ENCODE measurements at regions not wholly inside any gene's neighbourhood (a gene's known extent, or its start where the extent isn't known, plus 50 kb on each side); places are given as distances from the start of the nearest gene placed in this dataset.
"Not testable (repeated sequence)": the region's sequence is repeated elsewhere in the genome, so short reads cannot be mapped to it uniquely, and the experiment has no call there.

DNA sequence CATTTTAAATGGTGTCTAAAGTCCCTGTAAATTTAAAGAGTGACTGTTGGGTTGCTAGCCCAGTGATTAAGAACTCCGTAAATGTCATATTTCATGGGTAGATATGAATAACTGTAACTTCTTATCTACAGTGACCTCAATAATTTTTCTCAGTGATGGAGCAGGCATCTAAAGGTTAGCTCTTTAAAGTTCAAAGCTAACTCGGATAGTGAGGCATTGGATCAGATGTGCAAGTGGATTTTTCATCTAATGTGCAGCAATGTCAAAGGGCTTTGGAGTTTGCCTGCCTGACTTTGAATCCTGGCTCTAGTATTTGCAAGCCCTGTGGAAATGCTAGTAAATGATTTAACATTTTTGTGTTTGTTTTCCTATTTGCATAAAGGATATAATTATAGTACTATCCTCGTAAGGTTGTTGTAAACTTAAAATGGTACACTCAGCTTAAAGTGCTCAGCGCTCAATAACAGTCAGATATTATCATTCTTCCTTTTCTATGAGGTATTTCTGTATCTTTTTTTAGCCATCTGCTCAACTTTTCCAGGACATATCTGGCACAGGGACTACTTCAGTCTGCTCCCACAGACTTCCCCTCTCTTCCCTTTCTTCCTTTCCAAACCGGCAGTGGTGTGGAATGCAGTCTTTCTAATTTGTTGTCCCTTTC lies 163.7 kb upstream of the ELL2 start:
- FAIRE-seq = no peak

DNA sequence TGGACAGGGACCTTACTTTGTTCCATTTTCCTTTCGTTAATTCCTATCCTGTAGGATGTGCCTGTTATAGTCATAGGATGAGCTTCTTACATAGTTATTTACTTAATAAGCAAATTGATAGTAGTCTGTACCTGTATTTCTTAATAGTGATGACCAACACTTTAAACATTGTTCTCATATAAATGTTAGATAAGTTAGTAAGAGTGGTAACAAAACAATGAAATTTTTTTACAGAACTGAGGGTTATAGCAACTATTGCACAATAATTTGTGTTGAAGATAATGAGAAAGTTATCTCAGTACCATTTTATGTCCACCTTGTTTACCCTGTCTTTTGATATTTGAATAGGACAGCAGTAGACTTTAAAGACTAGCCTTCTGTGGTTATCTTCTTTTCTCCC lies 162.9 kb upstream of the ELL2 start:
- FAIRE-seq = no peak

DNA sequence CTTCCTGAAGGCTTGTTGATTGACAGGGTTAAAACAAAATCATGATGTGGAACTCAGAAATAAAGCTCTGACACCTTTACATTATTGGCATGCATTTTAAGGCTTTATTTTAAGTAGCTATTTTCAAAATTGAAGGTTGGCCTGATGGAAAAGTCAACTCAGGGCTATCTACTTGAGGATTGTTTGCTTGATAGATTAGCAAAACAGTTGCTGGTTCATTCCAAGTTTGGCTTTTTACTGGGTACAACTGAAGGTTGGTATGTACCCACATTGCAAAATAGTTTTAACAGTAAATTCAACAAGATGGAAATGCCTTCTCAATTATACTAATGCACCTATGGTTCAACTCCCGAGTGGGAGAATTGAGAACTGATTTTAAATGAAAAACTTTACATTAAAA lies 161.8 kb upstream of the ELL2 start:
- no peak for FAIRE-seq

DNA sequence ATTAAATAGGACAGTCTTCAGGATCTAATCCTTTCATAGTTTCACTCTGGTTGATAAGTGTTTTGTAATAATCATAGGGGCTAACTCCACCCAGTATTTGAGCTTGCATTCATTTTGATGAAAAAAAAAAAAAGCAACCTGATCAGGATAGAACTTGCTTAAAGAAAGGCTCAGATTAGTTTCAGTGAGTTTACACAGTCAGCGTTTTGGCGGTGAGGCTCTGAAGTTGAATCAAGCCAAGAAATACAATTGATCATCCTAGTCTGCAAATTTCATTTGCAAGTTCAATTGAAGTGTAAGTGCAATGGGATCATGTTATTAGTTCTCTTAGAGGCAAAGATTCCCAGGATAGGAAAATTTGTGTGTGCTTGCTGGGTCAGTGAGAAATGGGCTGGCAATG lies 159.7 kb upstream of the ELL2 start:
- FAIRE-seq = no peak

DNA sequence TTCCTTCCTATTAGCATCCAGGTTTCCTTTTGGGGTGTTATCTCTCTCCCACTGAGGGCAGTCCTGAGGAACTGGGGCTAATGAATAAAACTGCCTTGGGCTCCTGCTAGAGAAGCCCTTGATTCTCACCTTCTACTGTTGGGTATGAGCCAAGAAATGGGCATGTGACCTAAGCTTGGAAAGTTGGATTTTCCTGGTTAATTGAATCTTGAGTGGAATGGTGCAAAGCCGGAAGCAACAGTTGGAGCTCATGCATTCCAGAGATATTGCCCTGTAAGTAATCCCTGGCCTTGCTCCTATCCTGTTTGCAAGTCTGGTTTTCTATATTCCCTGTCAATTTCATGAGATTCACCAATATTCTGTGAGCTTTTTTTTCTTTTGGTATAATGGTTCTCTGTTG lies 158.5 kb upstream of the ELL2 start:
- no peak for FAIRE-seq

DNA sequence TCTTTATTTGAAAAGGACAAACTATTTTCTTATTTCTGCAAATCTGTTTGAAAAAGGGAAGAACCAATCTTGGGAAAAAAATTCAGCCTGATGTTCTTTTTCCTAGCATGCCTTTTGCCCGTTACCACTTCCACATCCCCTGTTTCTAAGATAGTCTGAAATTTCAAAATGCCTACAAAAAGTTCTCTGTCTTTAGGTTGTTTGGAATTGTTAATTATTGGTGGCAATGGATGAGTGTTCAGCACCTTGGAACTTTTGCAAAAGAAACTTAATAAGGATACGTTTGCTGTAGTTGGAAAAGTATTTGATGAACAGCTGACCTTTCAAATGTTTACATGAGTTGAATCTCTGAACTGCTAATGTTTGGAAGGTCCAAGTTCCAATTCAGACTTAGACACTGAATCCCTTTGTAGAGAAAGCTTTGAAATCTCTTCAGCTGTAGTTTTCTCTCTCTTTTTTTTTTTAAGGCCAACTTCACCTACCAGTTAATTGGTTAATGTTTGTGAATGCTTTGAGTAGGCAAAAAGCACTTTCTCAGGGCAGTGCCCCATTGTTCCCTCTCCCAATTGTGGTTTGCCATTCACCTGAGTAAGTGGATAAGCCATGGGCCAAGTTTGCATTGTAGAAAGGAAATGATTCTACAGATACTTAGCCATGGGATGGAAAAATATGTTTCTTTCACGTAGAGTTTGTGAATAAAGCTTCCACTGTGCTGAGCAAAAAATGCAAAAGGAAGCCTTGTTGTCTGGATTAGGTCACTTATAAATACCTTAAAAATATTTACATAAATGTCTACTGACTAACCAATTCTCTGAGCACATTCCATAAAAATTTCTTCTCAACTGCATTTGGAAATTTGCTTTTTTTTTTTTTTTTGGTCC lies 156.4 kb upstream of the ELL2 start:
- no peak for FAIRE-seq

DNA sequence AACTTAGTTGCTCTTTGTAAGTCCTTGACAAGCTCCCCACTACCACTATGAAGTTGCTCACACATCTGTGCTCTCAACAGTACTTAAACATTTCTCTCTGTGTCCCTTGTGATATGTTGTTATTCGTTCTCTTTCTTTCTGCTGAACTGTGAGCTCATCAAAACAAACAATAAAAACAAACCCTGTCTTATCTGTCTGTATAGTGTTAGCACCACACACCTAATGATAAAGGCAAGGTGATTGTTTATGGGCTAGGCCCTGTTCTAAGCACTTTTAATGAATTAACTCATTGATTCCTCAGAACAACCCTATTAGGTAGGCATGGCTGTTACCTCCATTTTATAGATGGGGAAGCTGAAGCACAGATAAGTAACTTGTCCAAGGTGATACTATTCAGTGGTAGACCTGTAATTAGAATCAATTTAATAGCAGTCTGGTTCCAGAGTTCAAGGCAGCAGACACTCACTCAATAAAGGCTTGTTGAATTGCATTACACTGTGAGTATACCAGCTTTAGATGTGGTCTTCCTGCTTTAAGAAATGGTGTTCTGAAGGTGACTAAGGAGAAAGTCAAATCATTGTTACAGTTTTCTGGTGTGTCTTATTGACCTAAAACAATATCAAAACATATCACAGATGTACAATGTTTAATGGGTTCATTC lies 153.6 kb upstream of the ELL2 start:
- FAIRE-seq = no peak

DNA sequence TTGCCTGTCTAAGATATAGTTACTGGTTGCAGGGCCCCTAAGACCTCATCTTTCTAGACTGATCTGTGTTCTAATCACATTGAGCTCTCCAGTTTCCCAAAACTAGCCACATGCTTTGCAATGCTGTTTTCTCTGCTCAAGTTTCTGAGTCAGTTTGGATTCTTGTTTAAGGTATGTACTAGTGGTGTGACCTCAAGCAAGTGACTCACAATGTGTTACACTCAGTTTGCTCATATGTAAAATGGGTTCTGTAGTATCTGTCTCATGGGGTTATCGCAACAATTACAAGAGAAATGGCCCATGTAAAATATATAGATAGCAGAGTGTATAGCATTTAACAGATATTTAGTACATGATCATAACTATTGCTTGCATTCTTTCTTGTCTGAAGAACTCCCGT lies 153.1 kb upstream of the ELL2 start:
- no peak for FAIRE-seq

DNA sequence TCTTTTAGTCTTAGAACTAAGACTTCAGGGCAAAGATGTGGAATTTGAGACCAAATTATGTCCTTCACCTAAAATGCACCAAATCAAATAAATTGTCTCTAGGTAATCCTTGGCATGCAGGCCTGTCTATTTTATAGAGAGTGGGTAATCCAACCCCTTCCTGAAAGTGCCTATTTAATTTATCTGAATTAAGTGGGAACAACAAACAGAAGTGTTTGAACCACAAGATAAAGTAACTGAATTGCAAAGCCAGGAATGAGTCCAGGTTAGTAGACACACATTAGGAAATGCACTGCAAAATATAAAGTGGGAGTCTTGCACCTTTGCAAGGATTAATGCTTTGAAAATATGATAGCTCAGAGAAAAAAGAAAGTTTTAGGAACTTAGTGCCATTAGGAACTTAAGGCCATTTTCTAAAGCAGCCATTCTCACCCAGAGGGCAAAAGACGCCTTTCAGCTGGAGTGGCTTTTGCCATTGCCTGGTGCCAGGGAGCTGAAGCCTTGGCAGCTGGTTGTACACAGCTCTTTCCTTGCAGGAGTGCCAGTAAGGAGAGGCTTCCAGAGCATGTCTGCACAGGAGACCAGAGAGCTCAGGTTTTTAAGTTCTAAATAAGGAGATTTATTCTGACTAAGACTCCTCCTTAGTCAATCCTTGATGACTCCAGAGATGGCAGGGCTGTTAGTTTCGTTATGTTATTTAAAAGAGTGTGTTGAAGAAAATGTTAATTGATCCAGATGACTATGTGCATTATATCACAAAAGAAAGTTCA lies 151.7 kb upstream of the ELL2 start:
- no peak for FAIRE-seq

DNA sequence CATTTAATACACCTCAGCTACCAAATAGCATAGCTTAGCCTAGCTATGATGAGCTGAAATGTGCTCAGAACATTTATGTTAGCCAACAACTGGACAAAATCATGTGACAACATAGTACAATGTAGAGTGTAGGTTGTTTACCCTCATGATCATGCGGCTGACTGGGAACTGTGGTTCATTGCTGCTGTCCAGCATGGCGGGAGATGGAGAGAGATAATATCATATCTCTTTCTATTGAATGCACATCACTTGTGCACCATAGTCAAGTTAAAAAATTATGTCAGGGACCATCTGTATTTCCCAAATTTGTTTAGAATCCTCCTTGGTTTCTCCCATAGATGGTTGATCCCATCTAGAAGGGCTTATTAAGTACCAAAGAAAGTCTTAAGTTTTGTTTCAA lies 151.1 kb upstream of the ELL2 start:
- FAIRE-seq = no peak

DNA sequence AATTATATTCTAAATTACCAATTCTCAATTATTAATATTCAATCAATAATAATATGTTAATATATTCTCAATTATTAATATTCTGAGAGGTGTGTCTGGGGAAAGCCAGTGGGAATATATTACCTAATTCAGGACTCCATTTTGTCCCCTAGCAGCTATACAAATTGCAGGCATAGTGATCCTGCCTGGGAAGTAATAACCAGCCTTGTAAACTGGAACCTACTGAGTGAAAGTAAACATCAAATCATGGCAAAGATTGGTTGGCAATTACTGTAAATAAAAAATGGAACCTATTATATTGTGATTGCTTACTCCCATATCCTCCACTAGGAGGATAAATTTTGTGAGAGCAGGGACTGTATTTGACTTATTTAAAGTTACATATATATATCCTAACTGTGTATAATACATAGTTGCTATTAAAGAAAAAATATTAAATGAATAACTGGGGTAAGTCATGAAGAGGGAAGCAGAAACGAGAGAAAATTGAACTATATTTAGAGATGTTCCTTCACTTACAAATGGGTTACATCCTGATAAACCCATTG lies 150.5 kb upstream of the ELL2 start:
- FAIRE-seq = no peak

DNA sequence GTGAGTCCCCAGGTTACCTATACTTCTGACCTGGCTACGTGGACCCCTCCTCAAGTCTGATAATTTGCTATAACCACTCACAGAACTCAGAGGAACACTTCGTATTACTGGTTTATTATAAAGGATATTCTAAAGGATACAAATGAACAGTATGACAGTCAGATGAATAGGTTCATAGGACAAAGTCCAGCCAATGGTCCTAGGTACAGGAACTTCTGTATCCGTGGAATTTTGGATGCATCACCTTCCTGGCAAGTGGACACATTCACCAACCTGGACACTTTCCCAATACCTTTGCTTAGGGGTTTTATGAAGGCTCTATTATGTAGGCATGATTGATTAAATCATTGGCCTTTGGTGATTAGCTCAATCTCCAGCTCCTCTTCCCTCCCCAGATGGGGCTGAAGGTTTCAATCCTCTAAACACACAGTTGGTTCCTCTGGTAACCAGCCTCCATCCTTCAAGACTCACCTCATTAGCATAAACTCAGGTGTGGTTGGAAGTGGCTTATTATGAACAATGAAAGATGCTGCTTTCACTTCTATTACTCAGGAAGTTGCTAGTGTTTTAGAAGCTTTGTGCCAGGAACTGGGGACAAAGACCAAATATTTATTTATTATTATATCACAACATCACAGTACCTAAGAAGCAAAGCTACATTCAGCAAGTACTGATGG lies 149.6 kb upstream of the ELL2 start:
- no peak for FAIRE-seq

DNA sequence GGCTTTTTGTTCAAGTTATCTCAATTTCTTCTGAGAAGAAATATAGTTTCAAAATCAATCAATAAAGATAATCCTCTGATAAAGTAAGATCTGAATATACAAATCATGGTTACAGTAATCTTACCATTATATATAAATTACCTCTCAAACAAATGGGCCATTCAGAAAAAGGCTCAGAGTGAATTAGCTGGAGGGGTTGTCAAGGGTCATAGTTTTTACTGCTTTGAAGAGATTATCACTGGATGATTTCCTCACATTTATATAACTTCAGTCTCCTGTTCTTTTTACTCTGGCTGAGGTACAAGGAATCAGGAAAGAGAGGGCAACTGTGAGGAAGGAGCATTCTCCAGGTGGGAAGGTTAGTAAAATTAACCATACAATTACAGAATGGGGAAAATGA lies 148.6 kb upstream of the ELL2 start:
- no peak for FAIRE-seq

DNA sequence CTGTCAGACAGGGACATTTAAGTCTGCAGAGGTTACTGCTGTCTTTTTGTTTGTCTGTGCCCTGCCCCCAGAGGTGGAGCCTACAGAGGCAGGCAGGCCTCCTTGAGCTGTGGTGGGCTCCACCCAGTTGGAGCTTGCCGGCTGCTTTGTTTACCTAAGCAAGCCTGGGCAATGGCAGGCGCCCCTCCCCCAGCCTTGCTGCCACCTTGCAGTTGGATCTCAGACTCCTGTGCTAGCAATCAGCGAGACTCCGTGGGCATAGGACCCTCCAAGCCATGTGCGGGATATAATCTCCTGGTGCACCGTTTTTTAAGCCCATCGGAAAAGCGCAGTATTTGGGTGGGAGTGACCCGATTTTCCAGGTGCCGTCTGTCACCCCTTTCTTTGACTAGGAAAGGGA lies 147.0 kb upstream of the ELL2 start:
- not testable (repeated sequence) for FAIRE-seq

DNA sequence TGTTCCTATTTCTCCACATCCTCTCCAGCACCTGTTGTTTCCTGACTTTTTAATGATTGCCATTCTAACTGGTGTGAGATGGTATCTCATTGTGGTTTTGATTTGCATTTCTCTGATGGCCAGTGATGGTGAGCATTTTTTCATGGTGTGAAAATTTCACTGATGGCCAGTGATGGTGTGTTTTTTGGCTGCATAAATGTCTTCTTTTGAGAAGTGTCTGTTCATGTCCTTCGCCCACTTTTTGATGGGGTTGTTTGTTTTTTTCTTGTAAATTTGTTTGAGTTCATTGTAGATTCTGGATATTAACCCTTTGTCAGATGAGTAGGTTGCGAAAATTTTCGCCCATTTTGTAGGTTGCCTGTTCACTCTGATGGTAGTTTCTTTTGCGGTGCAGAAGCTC lies 142.2 kb upstream of the ELL2 start:
- FAIRE-seq = not testable (repeated sequence)

DNA sequence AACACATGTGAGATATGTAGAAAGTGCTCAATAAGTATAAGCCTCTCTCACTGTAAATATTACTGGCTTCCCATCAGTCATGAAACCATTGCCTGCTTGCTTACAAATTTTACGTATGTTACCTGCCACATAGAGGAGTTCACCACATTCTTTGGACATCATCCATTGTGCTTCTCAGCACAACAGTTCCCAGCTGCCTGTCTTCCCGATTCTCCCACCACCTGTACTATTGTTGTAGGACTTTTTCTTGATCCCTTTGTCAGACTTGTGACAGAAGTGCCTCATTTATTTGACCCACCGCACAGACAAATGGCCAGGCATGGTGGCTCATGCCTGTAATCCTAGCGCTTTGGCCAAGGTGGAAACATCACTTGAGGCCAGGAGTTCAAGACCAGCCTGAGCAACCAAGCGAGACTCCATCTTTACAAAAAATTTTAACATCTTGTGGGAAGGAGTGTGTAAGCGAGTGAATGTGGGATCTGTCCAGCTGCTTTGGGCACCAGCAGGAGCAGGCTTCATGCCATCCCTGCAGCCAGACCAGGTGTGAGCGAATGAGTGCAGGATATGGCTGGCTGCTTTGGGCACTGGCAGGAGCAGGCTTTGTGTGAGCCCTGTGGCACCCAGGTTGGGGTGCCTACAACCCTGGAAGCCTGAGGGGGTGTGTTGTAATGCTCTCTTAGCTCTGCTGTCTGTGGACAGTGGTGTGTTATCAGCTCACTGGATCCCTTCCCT lies 139.9 kb upstream of the ELL2 start:
- no peak for FAIRE-seq

DNA sequence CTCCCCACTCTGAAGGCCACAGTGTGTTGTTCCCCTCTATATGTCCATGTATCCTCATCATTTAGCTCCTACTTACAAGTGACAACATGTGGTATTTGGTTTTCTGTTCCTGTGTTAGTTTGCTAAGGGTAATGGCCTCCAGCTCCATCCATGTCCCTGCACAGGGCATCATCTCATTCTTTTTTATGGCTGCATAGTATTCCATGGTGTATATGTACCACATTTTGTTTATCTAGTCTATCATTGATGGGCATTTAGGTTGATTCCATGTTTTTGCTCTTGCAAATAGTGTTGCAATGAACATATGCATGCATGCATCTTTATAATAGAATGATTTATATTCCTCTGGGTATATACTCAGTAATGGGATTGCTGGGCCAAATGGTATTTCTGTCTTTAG lies 135.8 kb upstream of the ELL2 start:
- not testable (repeated sequence) for FAIRE-seq

DNA sequence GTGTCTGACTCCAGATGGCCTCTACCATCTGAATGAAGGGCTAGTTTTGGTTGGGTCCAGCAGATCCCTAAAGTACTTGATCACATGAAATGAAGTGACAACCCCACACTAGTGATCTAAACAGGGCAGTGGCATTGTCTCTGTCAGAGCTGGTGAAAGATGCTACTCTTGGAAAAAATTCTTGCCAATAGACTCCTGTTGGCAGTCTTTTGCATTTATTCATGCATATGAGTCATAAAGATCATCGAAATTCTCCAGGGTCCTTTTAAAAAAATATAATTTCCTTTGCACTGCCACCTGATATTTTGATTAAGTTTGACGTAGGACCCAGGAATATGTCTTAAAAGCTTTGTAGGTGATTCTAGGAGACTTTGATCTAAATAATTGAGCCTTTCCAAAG lies 135.1 kb upstream of the ELL2 start:
- FAIRE-seq = no peak

DNA sequence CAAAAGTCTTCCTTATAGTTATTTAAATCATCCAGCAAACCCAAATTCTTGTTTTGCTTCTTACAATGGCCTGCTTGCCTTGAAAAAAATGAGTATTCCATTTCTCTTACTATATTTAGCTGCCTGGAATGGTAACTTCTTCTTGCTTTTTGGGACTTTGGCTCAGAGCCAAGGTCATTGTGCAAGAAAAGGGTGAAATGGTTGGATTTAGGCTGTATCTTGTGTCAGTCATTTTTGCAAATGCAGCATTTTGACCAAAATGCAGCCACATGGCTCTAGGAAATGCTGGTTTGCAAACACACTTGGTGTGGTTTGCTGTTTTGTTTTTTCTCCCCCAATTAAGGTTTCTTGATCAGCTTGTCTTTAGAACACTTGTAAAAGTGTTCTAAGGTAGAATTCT lies 133.3 kb upstream of the ELL2 start:
- no peak for FAIRE-seq

DNA sequence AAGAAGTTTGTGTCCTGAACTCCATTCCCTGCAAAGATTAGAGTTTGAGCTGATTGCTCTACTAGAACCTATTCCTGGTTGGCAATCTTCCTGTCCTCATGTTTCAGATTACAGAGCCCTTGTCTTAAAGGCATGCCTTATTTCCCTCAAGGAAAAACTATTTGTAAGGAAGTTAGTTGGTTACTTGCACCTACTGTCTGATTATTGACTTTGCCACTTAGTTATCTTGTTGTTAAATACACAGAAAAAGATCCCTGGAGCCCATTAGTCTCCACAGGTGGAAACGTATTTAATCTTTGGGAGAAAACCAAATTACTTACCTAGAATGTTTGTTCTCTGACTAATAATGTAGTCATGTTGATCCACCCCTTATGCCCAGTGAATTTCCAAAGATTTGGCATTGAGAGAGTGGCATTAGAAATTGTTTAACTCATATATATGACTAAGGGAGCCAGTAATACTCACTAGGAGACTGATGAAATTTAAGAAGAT lies 132.3 kb upstream of the ELL2 start:
- FAIRE-seq = no peak

DNA sequence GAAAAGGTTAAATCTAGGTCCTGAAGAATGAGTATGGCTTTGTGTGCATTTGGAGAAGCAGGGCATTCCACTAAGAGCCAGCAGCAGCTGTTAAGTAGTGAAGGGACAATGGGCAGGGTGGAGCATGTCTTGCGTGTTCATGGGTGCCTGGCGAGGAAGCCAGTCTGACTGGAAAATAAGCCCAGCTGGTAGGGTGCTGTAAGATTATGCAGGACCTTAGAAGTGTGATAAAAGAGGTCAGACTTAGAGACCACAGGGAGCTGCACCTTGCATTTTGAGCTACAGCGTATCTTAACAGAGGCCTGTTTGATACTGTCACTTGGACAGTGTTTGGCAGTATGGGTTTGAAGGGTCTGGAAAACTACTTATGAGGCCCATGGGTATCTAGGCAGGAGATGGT lies 131.7 kb upstream of the ELL2 start:
- no peak for FAIRE-seq
